ENCODE measurements at regions not wholly inside any gene's neighbourhood (a gene's known extent, or its start where the extent isn't known, plus 50 kb on each side); places are given as distances from the start of the nearest gene placed in this dataset.

DNA sequence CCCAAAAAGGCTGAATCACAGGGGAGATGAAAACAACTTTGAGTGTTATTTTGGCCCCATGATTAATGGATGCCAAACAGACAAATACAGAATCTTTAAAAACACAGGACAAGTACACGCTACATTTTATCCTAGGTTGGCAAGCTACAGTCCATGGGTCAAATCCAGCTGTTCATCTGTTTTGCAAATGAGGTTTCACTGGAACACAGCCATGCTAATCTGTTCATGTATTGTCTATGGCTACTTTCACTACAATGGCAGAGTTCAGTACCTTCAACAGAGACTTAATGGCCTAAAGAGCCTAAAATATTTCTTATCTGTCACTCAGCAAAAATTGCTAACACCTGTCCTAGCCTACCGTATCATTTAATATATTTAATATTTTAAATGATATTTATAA is 1548.5 kb upstream of the IGFBP7 start:
- no peaks in the 10 kb centered on the region for H3K36me3 ChIP-seq
- DNase-seq (no peak), ATAC-seq (no peak)
- peaks cover 0 to 3% (median 0%) of the 10 kb centered on the region in 12 donors for H3K9me3 ChIP-seq
- no peak overlapping the region for H3K4me3 ChIP-seq
- intact Hi-C loops (cut with DNase I) = no loop called here
- 80 to 88% (median 85%) methylated on average over 2 of the region's 2 CpGs for WGBS, 4 donors
- no peaks in the 10 kb centered on the region for H3K4me1 ChIP-seq
- H3K27me3 ChIP-seq = no peaks in the 10 kb centered on the region
- TF ChIP-seq POLR2A (IDR thresholded peaks at IDR 0.05) (no peak), CTCF (IDR thresholded peaks at IDR 0.05) (no peak)
- no peak overlapping the region for H3K27ac ChIP-seq

DNA sequence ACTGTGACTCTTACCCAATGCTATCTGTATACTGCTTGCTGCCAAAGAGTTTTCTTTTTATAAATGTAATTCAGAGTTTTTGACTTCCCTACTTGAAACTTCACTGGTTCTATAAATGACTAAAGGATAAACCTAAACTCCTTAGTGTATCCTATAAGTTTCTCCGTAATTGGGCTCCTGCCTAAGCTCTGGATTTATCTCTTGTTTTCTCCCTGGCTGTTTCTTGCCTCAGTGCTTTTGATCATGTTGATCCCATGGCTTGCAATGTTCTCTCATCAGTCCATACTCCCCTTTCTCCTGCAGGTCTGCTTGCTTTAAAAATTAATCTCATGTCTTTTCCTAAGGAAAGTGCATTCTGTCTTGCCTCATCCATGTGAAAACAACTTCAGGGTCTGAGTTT is 1543.1 kb upstream of the IGFBP7 start:
- Histone ChIP-seq H3K9me3 (no peaks in the 10 kb centered on the region), H3K4me1 (no peaks in the 10 kb centered on the region), H3K36me3 (no peaks in the 10 kb centered on the region), H3K4me3 (no peak overlapping the region), H3K27me3 (no peaks in the 10 kb centered on the region), H3K27ac (no peak overlapping the region)
- intact Hi-C loops (cut with DNase I) = no loop called here
- DNase-seq (no peak), ATAC-seq (no peak)
- no peak for TF ChIP-seq CTCF (IDR thresholded peaks at IDR 0.05)
- no peak for TF ChIP-seq POLR2A (IDR thresholded peaks at IDR 0.05)
- 57 to 82% (median 76%) methylated on average over 1 of the region's 1 CpG for WGBS, 4 donors

DNA sequence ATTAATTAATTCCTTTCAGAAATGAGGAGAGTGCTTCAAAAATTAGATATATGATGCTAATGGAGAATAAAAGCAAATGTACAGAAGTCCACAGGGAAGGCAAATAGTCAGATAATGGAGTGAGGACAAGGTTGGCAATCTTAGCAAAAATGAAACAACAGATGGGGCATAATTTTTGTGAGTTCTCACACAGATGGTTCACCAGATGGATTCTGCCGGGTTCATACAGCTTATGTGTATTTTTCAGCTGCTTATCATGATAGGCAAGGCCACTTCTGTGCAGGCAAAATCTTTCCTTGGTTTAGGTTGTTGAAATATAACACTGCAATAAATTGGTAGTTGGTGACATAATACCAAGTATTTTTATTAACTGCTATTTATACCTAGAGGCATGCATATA is 1539.0 kb upstream of the IGFBP7 start:
- DNase-seq = no peak
- TF ChIP-seq POLR2A (IDR thresholded peaks at IDR 0.05) = no peak
- no peak for TF ChIP-seq CTCF (IDR thresholded peaks at IDR 0.05)
- H3K9me3 ChIP-seq = no peaks in the 10 kb centered on the region
- 73 to 93% (median 82%) methylated on average over 1 of the region's 1 CpG for WGBS, 4 donors
- H3K36me3 ChIP-seq = no peaks in the 10 kb centered on the region
- no peak overlapping the region for H3K27ac ChIP-seq
- ATAC-seq = no peak
- intact Hi-C loops (cut with DNase I) = no loop called here
- H3K4me1 ChIP-seq = no peaks in the 10 kb centered on the region
- H3K27me3 ChIP-seq = no peaks in the 10 kb centered on the region
- H3K4me3 ChIP-seq = no peak overlapping the region

DNA sequence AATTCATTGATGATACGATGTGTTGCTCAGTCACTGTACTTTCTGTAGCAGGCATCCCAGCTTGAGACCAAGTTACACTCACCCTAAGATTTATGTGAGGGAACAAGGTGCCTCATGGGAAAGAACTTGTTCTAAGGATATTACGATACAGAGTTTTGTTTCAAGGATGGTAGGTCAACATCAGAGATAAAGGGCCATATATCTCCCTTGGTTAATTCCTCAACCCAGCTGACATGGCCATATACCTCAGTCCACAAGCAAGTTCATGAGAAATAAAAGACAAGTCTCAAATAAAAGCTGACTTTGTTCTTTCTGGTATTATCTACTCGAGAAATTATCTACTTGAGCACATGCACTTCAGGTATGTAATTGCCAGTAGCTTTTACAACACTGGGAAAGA is 1535.9 kb upstream of the IGFBP7 start:
- TF ChIP-seq POLR2A (IDR thresholded peaks at IDR 0.05) = no peak
- TF ChIP-seq CTCF (IDR thresholded peaks at IDR 0.05) = no peak
- no peaks in the 10 kb centered on the region for H3K9me3 ChIP-seq
- no peak overlapping the region for H3K4me3 ChIP-seq
- no peaks in the 10 kb centered on the region for H3K27me3 ChIP-seq
- no peaks in the 10 kb centered on the region for H3K36me3 ChIP-seq
- H3K27ac ChIP-seq = no peak overlapping the region
- WGBS, 4 donors = 70 to 80% (median 76%) methylated on average over 3 of the region's 3 CpGs
- no peak for ATAC-seq
- intact Hi-C loops (cut with DNase I) = no loop called here
- no peak for DNase-seq
- H3K4me1 ChIP-seq = no peaks in the 10 kb centered on the region

Measured in heart left ventricle (tissue), 16 donors.